B cell (primary cell): ENCODE measurements at regions not wholly inside any gene's neighbourhood (a gene's known extent, or its start where the extent isn't known, plus 50 kb on each side); places are given as distances from the start of the nearest gene placed in this dataset.

Source experiments
- EZH2 ChIP-seq: IDR thresholded peaks from 2 replicates; pipeline ENCODE4 v1.6.1; 2012; ENCODE audit warnings: borderline replicate concordance, low read depth, mild to moderate bottlenecking, moderate library complexity, low read length; ENCODE audit not compliant: insufficient read depth, poor library complexity, severe bottlenecking
- TF ChIP-seq, protein P1 (sequence below): fragments of 200-600 bp; IDR thresholded peaks from one replicate; pipeline ENCODE4 v1.8.0; 2022; ENCODE audit warnings: antibody characterized with exemption, mild to moderate bottlenecking

DNA sequence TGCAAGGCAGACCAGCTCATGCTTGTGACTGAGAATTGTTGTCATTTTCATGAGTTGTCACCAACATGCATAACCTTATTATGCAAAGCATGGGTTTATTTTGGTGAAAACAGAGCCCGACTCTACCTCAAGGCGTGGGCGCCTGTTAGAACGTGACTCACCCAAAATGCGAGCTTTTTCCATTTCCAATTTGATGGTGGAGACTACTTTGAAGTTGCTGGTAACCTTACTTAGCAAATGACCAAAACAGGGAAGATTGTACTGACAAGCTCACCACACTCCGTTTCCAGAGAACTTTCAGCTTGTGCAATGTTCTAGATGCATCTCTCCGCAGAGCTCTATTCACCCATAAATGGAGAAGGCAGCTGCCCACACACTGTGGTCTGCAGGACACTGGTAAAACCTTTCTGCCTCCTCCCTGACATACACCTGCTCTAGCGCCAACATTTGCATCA, 284.5 kb downstream of the MAF start:
- TF ChIP-seq, protein P1, sequence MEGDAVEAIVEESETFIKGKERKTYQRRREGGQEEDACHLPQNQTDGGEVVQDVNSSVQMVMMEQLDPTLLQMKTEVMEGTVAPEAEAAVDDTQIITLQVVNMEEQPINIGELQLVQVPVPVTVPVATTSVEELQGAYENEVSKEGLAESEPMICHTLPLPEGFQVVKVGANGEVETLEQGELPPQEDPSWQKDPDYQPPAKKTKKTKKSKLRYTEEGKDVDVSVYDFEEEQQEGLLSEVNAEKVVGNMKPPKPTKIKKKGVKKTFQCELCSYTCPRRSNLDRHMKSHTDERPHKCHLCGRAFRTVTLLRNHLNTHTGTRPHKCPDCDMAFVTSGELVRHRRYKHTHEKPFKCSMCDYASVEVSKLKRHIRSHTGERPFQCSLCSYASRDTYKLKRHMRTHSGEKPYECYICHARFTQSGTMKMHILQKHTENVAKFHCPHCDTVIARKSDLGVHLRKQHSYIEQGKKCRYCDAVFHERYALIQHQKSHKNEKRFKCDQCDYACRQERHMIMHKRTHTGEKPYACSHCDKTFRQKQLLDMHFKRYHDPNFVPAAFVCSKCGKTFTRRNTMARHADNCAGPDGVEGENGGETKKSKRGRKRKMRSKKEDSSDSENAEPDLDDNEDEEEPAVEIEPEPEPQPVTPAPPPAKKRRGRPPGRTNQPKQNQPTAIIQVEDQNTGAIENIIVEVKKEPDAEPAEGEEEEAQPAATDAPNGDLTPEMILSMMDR: no peak
- TF ChIP-seq EZH2: no peak
